NT2/D1 (cell line): ENCODE measurements at regions not wholly inside any gene's neighbourhood (a gene's known extent, or its start where the extent isn't known, plus 50 kb on each side); places are given as distances from the start of the nearest gene placed in this dataset.

Experiments
- DNase-seq: peaks from one replicate; pipeline ENCODE4 v3.0.0-alpha.2; 2011; ENCODE audit warnings: low read depth, low spot score
- H3K27me3 ChIP-seq: 2 replicates; pipeline ENCODE4 v1.6.0; 2011; ENCODE audit warnings: mild to moderate bottlenecking; ENCODE audit not compliant: insufficient read length, insufficient read depth
- H3K36me3 ChIP-seq: 2 replicates; pipeline ENCODE4 v1.6.1; 2011; ENCODE audit warnings: mild to moderate bottlenecking, low read length, mixed read lengths; ENCODE audit not compliant: insufficient read depth, insufficient read length
- H3K4me1 ChIP-seq: 2 replicates; pipeline ENCODE4 v1.5.1; 2011; ENCODE audit not compliant: insufficient read depth, insufficient read length
- H3K4me3 ChIP-seq: 2 replicates; pipeline ENCODE4 v1.5.1; 2011; ENCODE audit warnings: low read depth; ENCODE audit not compliant: insufficient read length
- H3K9ac ChIP-seq: 2 replicates; pipeline ENCODE4 v1.6.0; 2011; ENCODE audit warnings: low read depth; ENCODE audit not compliant: insufficient read length
- H3K9me3 ChIP-seq: 2 replicates; pipeline ENCODE4 v1.5.1; 2011; ENCODE audit warnings: mild to moderate bottlenecking, low read length; ENCODE audit not compliant: insufficient read depth
- SUZ12 ChIP-seq: IDR thresholded peaks from 2 replicates; pipeline ENCODE4 v1.6.1; 2011; ENCODE audit not compliant: insufficient read length, insufficient read depth; ENCODE audit errors: extremely low read depth
- YY1 ChIP-seq: IDR thresholded peaks from 2 replicates; pipeline ENCODE4 v1.6.1; 2011; ENCODE audit not compliant: insufficient read length, insufficient read depth
- ZNF274 ChIP-seq: IDR thresholded peaks from 2 replicates; pipeline ENCODE4 v1.6.1; 2011; ENCODE audit warnings: mild to moderate bottlenecking, low read depth, low read length

- Histone ChIP-seq H3K36me3 (no peaks in the 10 kb centered on the region), H3K9me3 (no peaks in the 10 kb centered on the region), H3K4me3 (no peak overlapping the region), H3K4me1 (peaks cover under 1% of the 10 kb centered on the region), H3K9ac (no peak overlapping the region), H3K27me3 (no peaks in the 10 kb centered on the region)
- no peak for DNase-seq
- no peak for TF ChIP-seq SUZ12
- no peak for TF ChIP-seq YY1
- TF ChIP-seq ZNF274, result no peak
These were observed 84.3 kb downstream of the RPLP1 start for GRCh38 chr15:69536726-69537512.

GRCh38 chr15:69537901-69538300 lies 85.3 kb downstream of the RPLP1 start:
- H3K4me1 ChIP-seq, result no peaks in the 10 kb centered on the region
- no peaks in the 10 kb centered on the region for H3K9me3 ChIP-seq
- no peaks in the 10 kb centered on the region for H3K36me3 ChIP-seq
- DNase-seq, result no peak
- TF ChIP-seq YY1, result no peak
- TF ChIP-seq SUZ12, result no peak
- TF ChIP-seq ZNF274, result no peak
- H3K9ac ChIP-seq, result no peak overlapping the region
- no peak overlapping the region for H3K4me3 ChIP-seq
- no peaks in the 10 kb centered on the region for H3K27me3 ChIP-seq

GRCh38 chr15:69538379-69538778 lies 85.8 kb downstream of the RPLP1 start:
- Histone ChIP-seq H3K4me3 (no peak overlapping the region), H3K9me3 (no peaks in the 10 kb centered on the region), H3K36me3 (no peaks in the 10 kb centered on the region), H3K4me1 (no peaks in the 10 kb centered on the region), H3K27me3 (no peaks in the 10 kb centered on the region), H3K9ac (no peak overlapping the region)
- no peak for TF ChIP-seq ZNF274
- TF ChIP-seq SUZ12, result no peak
- TF ChIP-seq YY1, result no peak
- no peak for DNase-seq

- H3K9ac ChIP-seq, result no peak overlapping the region
- TF ChIP-seq SUZ12, result no peak
- no peak for TF ChIP-seq ZNF274
- TF ChIP-seq YY1, result no peak
- H3K36me3 ChIP-seq, result no peaks in the 10 kb centered on the region
- H3K27me3 ChIP-seq, result no peaks in the 10 kb centered on the region
- no peak for DNase-seq
- no peaks in the 10 kb centered on the region for H3K9me3 ChIP-seq
- H3K4me3 ChIP-seq, result no peak overlapping the region
- no peaks in the 10 kb centered on the region for H3K4me1 ChIP-seq
These were observed 86.7 kb downstream of the RPLP1 start for GRCh38 chr15:69539345-69539744.

- Histone ChIP-seq H3K27me3 (no peaks in the 10 kb centered on the region), H3K4me1 (no peaks in the 10 kb centered on the region), H3K9me3 (no peaks in the 10 kb centered on the region), H3K4me3 (no peak overlapping the region), H3K36me3 (no peaks in the 10 kb centered on the region), H3K9ac (no peak overlapping the region)
- DNase-seq, result no peak
- TF ChIP-seq ZNF274 (no peak), SUZ12 (no peak), YY1 (no peak)
These were observed 88.0 kb downstream of the RPLP1 start for GRCh38 chr15:69540622-69541021.

GRCh38 chr15:69542028-69542427 lies 89.4 kb downstream of the RPLP1 start:
- H3K27me3 ChIP-seq, result no peaks in the 10 kb centered on the region
- H3K9ac ChIP-seq, result no peak overlapping the region
- no peaks in the 10 kb centered on the region for H3K4me1 ChIP-seq
- no peak for DNase-seq
- TF ChIP-seq ZNF274 (no peak), YY1 (no peak), SUZ12 (no peak)
- no peak overlapping the region for H3K4me3 ChIP-seq
- no peaks in the 10 kb centered on the region for H3K9me3 ChIP-seq
- no peaks in the 10 kb centered on the region for H3K36me3 ChIP-seq

GRCh38 chr15:69543681-69544364 lies 91.2 kb downstream of the RPLP1 start:
- DNase-seq, result no peak
- Histone ChIP-seq H3K4me1 (no peaks in the 10 kb centered on the region), H3K36me3 (no peaks in the 10 kb centered on the region), H3K4me3 (no peak overlapping the region), H3K27me3 (no peaks in the 10 kb centered on the region), H3K9ac (no peak overlapping the region), H3K9me3 (no peaks in the 10 kb centered on the region)
- TF ChIP-seq YY1, result no peak
- no peak for TF ChIP-seq SUZ12
- no peak for TF ChIP-seq ZNF274
